Astrocyte (in vitro differentiated cells and primary cell): ENCODE measurements at regions not wholly inside any gene's neighbourhood (a gene's known extent, or its start where the extent isn't known, plus 50 kb on each side); places are given as distances from the start of the nearest gene placed in this dataset.

Experiments used
- DNase-seq: peaks from one replicate; pipeline ENCODE4 v3.0.0-alpha.2; 2010; ENCODE audit warnings: low read depth
- FAIRE-seq: peaks from 2 replicates; lab custom pipeline; 2011; peaks lifted over from hg19 to GRCh38; lab: Jason Lieb, UNC
- H2AFZ ChIP-seq: 2 replicates; pipeline ENCODE4 v1.6.0; 2012; ENCODE audit warnings: low read depth, low read length, inconsistent platforms
- H3K27ac ChIP-seq: 2 replicates; pipeline ENCODE4 v1.5.1; 2011; ENCODE audit warnings: low read depth, low read length, inconsistent platforms
- H3K27me3 ChIP-seq: 2 replicates; pipeline ENCODE4 v1.6.0; 2011; ENCODE audit warnings: low read length, inconsistent platforms; ENCODE audit not compliant: insufficient read depth
- H3K36me3 ChIP-seq: 2 replicates; pipeline ENCODE4 v1.5.1; 2011; ENCODE audit warnings: low read length, inconsistent platforms; ENCODE audit not compliant: insufficient read depth
- H3K4me1 ChIP-seq: 2 replicates; pipeline ENCODE4 v1.5.1; 2011; ENCODE audit warnings: low read length, inconsistent platforms; ENCODE audit not compliant: insufficient read depth
- H3K4me2 ChIP-seq: 2 replicates; pipeline ENCODE4 v1.6.0; 2012; ENCODE audit warnings: low read length, inconsistent platforms
- H3K4me3 ChIP-seq: 2 replicates; pipeline ENCODE4 v1.5.1; 2011; ENCODE audit warnings: low read depth, mild to moderate bottlenecking, low read length, inconsistent platforms; ENCODE audit not compliant: insufficient read depth
- H3K79me2 ChIP-seq: 2 replicates; pipeline ENCODE4 v1.6.0; 2012; ENCODE audit warnings: mild to moderate bottlenecking, low read length, inconsistent platforms; ENCODE audit not compliant: insufficient read depth
- H3K9ac ChIP-seq: 2 replicates; pipeline ENCODE4 v1.6.0; 2012; ENCODE audit warnings: mild to moderate bottlenecking, low read length, inconsistent platforms
- H3K9me3 ChIP-seq: 2 replicates; pipeline ENCODE4 v1.5.1; 2012; ENCODE audit warnings: low read depth, mild to moderate bottlenecking, low read length, inconsistent platforms; ENCODE audit not compliant: insufficient read depth
- H4K20me1 ChIP-seq: 2 replicates; pipeline ENCODE4 v1.6.0; 2012; ENCODE audit warnings: low read length, inconsistent platforms; ENCODE audit not compliant: insufficient read depth
- H3K27ac Mint-ChIP-seq: one replicate; pipeline ENCODE4 v1.8.0; 2021; ENCODE audit warnings: mild to moderate bottlenecking, mixed read lengths; ENCODE audit not compliant: unreplicated experiment
- H3K27me3 Mint-ChIP-seq: one replicate; pipeline ENCODE4 v1.8.0; 2021; ENCODE audit warnings: low read depth, mixed read lengths; ENCODE audit not compliant: unreplicated experiment
- H3K36me3 Mint-ChIP-seq: one replicate; pipeline ENCODE4 v1.8.0; 2021; ENCODE audit warnings: low read depth, mixed read lengths; ENCODE audit not compliant: unreplicated experiment
- H3K4me1 Mint-ChIP-seq: one replicate; pipeline ENCODE4 v1.8.0; 2021; ENCODE audit warnings: low read depth, mixed read lengths; ENCODE audit not compliant: unreplicated experiment
- H3K4me3 Mint-ChIP-seq: one replicate; pipeline ENCODE4 v1.8.0; 2021; ENCODE audit warnings: mild to moderate bottlenecking, moderate library complexity, mixed read lengths; ENCODE audit not compliant: unreplicated experiment
- H3K9me3 Mint-ChIP-seq: one replicate; pipeline ENCODE4 v1.8.0; 2021; ENCODE audit warnings: mild to moderate bottlenecking, mixed read lengths; ENCODE audit not compliant: unreplicated experiment
- CTCF ChIP-seq: IDR thresholded peaks from 2 replicates; pipeline ENCODE4 v1.5.1; 2011; ENCODE audit warnings: low read depth, mild to moderate bottlenecking, inconsistent platforms, low read length, moderate library complexity; ENCODE audit not compliant: insufficient read depth
- EZH2 ChIP-seq: IDR thresholded peaks from 2 replicates; pipeline ENCODE4 v1.6.1; 2012; ENCODE audit warnings: mild to moderate bottlenecking, low read length, inconsistent platforms; ENCODE audit not compliant: insufficient read depth

- no peaks in the 10 kb centered on the region for H3K9me3 ChIP-seq
- H3K36me3 ChIP-seq: no peaks in the 10 kb centered on the region
- no peak overlapping the region for H2AFZ ChIP-seq
- H4K20me1 ChIP-seq: no peaks in the 10 kb centered on the region
- DNase-seq (no peak), FAIRE-seq (no peak)
- Mint-ChIP-seq H3K4me1 (no peaks in the 10 kb centered on the region), H3K9me3 (peaks cover 5% of the 10 kb centered on the region), H3K27me3 (no peaks in the 10 kb centered on the region), H3K4me3 (no peak overlapping the region), H3K27ac (no peak overlapping the region), H3K36me3 (no peaks in the 10 kb centered on the region)
- no peak overlapping the region for H3K9ac ChIP-seq
- H3K4me3 ChIP-seq: no peak overlapping the region
- H3K4me1 ChIP-seq: peaks cover 9% of the 10 kb centered on the region
- TF ChIP-seq CTCF (no peak), EZH2 (no peak)
- no peaks in the 10 kb centered on the region for H3K27me3 ChIP-seq
- H3K27ac ChIP-seq: no peak overlapping the region
- no peak overlapping the region for H3K4me2 ChIP-seq
- H3K79me2 ChIP-seq: no peaks in the 10 kb centered on the region
Observed at GRCh38 chr12:127900386-127900785, 366.6 kb upstream of the TMEM132C start.

- Mint-ChIP-seq H3K4me3 (no peak overlapping the region), H3K4me1 (no peaks in the 10 kb centered on the region), H3K27me3 (no peaks in the 10 kb centered on the region), H3K9me3 (peaks cover 5% of the 10 kb centered on the region), H3K36me3 (no peaks in the 10 kb centered on the region), H3K27ac (no peak overlapping the region)
- Histone ChIP-seq H3K27ac (no peak overlapping the region), H3K79me2 (no peaks in the 10 kb centered on the region), H3K27me3 (no peaks in the 10 kb centered on the region), H3K36me3 (no peaks in the 10 kb centered on the region), H3K4me1 (peaks cover 9% of the 10 kb centered on the region), H3K4me2 (peak overlapping the region; percentile 56), H3K9ac (no peak overlapping the region), H3K4me3 (no peak overlapping the region), H4K20me1 (no peaks in the 10 kb centered on the region), H2AFZ (peak overlapping the region; percentile 61), H3K9me3 (no peaks in the 10 kb centered on the region)
- no peak for TF ChIP-seq EZH2
- no peak for TF ChIP-seq CTCF
- no peak for FAIRE-seq
- DNase-seq: peak; percentile 74
Observed at GRCh38 chr12:127903146-127903545, 363.8 kb upstream of the TMEM132C start.

GRCh38 chr12:127909041-127909440 lies 357.9 kb upstream of the TMEM132C start:
- Mint-ChIP-seq H3K9me3 (peaks cover 2% of the 10 kb centered on the region), H3K4me3 (no peak overlapping the region), H3K36me3 (no peaks in the 10 kb centered on the region), H3K4me1 (no peaks in the 10 kb centered on the region), H3K27ac (no peak overlapping the region), H3K27me3 (no peaks in the 10 kb centered on the region)
- FAIRE-seq: no peak
- H3K4me2 ChIP-seq: no peak overlapping the region
- H2AFZ ChIP-seq: no peak overlapping the region
- DNase-seq: peak; percentile 17
- no peaks in the 10 kb centered on the region for H3K27me3 ChIP-seq
- TF ChIP-seq EZH2 (no peak), CTCF (no peak)
- H3K79me2 ChIP-seq: no peaks in the 10 kb centered on the region
- no peak overlapping the region for H3K4me3 ChIP-seq
- no peak overlapping the region for H3K27ac ChIP-seq
- H4K20me1 ChIP-seq: no peaks in the 10 kb centered on the region
- H3K9ac ChIP-seq: no peak overlapping the region
- H3K4me1 ChIP-seq: no peaks in the 10 kb centered on the region
- H3K36me3 ChIP-seq: no peaks in the 10 kb centered on the region
- H3K9me3 ChIP-seq: no peaks in the 10 kb centered on the region
